GM13976 (cell line): ENCODE measurements at regions not wholly inside any gene's neighbourhood (a gene's known extent, or its start where the extent isn't known, plus 50 kb on each side); places are given as distances from the start of the nearest gene placed in this dataset.

ENCODE experiments used
- DNase-seq: peaks from one replicate; pipeline ENCODE4 v3.0.0; 2012; ENCODE audit warnings: low spot score
- in situ Hi-C: fragments of 300-500 bp; cut with MboI; formaldehyde crosslinking; loops from one replicate; pipeline ENCODE4 v1.12.0; 2022; ENCODE audit warnings: low sequenced_read_pairs, mixed read lengths, inconsistent platforms; ENCODE audit not compliant: unreplicated experiment
- TF ChIP-seq, protein P1 (sequence below): IDR thresholded peaks from 2 replicates; pipeline ENCODE4 v1.5.1; 2012; ENCODE audit warnings: borderline replicate concordance, mild to moderate bottlenecking; ENCODE audit not compliant: insufficient read depth; ENCODE audit errors: extremely low read depth, missing control alignments, control extremely low read depth

DNA sequence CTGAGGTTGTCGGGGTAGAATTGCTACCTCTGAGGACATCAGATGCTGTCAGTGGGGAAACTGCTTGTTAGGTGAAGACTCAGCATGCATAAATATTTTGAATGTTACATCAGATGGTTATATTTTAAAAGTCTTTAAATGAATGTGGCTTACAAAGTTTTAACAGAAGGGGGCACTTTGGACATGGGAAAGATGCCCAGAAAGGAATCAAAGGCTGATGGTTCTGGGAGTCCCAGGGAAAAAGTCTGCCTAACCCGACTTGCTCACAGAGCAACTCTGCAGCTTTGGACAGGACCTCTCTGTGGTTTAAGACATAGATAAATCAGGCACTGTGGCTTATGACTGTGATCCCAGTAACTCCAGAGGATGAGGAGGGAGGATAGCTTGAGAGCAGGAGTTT is 474.9 kb downstream of the ATP23 start:
- in situ Hi-C loops: no loop called here
- DNase-seq: no peak
- TF ChIP-seq, protein P1, sequence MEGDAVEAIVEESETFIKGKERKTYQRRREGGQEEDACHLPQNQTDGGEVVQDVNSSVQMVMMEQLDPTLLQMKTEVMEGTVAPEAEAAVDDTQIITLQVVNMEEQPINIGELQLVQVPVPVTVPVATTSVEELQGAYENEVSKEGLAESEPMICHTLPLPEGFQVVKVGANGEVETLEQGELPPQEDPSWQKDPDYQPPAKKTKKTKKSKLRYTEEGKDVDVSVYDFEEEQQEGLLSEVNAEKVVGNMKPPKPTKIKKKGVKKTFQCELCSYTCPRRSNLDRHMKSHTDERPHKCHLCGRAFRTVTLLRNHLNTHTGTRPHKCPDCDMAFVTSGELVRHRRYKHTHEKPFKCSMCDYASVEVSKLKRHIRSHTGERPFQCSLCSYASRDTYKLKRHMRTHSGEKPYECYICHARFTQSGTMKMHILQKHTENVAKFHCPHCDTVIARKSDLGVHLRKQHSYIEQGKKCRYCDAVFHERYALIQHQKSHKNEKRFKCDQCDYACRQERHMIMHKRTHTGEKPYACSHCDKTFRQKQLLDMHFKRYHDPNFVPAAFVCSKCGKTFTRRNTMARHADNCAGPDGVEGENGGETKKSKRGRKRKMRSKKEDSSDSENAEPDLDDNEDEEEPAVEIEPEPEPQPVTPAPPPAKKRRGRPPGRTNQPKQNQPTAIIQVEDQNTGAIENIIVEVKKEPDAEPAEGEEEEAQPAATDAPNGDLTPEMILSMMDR: no peak

DNA sequence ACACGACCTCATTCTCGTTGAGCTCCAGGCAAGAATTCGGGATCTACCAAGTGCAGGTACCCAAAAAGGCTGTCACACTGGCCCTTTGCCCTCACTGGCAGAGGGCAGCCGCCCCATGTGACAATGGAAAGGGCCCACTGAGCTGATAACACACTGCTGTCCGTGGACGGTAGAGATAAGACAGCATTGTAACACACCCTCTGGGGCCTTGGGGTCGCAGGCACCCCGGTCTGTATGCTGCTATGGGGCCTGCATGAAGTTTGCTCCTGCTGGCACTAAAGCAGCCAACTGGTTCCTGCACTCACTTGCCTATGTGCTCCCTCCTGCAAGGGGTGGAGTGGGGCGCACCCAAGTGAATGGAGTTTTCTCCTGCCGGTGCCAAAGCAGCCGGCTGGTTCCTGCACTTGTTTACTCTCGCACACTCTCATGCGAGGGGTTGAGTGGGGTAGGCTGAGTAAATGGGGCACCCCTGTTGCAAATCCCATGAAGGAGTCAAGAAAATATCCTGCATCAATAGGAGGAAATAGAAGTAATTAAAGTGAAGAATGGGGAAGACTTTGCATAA is 477.9 kb downstream of the ATP23 start:
- DNase-seq: no peak
- TF ChIP-seq, protein P1: no peak

DNA sequence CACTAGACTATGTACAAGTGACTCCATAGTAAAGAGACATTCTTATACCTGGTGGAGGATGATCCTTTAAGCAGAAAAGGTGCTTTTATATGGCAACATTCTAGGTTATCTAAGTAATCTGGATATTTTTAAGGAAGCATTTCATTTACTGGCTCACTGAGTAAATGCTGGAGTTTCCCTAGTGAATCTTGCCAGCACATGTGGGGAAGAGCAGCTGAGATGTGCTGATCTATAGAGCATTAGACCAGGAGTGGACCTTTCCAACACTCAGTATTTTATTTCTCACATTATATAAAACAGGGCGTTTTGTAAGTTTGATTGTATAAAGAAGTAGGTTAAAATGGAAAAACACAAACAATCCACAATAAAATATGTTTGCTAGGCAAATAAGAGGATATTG is 478.5 kb downstream of the ATP23 start:
- in situ Hi-C loops: no loop called here
- no peak for DNase-seq
- TF ChIP-seq, protein P1: no peak

More for the DNA sequence above, 477.9 kb downstream of the ATP23 start:
- in situ Hi-C loops: no loop called here

DNA sequence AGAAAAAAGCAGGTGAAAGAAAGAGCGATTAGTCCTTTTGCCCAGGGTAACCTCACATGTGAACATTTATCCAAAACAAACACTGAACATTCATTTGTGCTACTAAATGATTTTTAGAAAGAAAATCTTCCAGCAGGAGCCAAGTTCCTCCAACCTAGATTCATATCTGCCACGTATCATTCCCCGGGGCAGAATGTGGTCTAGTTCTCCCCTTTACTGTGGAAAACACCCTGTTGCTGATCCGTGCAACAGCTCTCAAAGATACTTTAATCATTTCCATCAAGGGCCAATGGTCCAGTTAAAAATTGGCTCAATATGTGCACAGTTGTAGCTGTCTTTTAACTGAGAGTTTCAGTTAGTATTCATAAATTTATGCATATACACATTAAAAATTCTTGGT is 479.1 kb downstream of the ATP23 start:
- TF ChIP-seq, protein P1: no peak
- in situ Hi-C loops: no loop called here
- no peak for DNase-seq

DNA sequence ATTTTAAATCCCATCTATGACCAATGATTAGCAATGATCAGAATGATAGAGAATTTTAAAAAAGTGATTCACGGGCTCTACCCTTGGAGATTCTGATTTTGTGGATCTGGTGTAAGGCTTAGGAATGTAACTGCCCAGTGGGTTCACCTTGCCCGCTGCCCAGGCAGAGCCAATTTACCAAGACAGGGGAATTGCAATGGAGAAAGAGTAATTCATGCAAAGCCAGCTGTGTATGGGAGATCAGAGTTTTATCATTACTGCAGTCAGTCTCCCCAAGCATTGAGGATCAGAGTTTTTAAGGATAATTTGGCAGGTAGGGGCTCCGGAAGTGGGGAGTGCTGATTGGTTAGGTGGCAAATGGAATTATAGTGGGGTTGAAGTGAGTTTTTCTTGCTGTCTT is 480.6 kb downstream of the ATP23 start:
- in situ Hi-C loops: no loop called here
- no peak for DNase-seq
- TF ChIP-seq, protein P1: no peak

DNA sequence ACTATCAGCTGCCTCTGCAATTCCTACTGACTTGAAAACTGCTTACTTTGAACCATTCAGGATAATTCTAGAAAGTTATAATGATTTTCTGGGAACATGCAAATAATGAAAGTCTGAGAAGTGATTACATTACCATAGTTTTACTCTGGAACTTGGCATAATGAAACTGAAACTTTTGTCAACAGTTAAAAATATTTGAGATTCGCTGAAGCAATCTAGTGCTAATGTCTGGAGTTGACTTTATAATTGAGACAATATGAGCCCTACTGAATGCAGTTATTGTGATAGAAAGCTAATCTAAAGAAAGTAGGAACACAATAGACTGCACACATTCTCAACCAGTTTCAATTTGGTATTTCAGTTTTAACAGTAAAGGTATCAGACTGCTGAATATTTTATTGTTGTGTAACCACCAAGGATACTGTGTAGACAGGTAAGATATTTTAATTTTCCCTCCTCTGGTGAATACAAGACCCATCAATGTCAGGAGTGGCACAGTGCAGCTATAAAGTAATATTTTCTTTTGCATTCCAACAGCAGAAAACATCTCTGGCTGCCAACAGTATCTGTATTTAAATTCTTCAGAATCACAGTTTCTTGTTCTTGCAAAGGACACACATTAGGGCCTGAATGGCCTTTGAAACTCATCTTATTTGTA is 483.5 kb downstream of the ATP23 start:
- no peak for DNase-seq
- in situ Hi-C loops: no loop called here

More for the DNA sequence above, 483.5 kb downstream of the ATP23 start:
- TF ChIP-seq, protein P1: no peak
